OCI-LY3 (cell line): ENCODE measurements at regions not wholly inside any gene's neighbourhood (a gene's known extent, or its start where the extent isn't known, plus 50 kb on each side); places are given as distances from the start of the nearest gene placed in this dataset.
"Not testable (repeated sequence)": the region's sequence is repeated elsewhere in the genome, so short reads cannot be mapped to it uniquely, and the experiment has no call there.

Experiments used
- H2AFZ ChIP-seq: fragments of 200-600, 300-600 bp; shearing (Covaris generic); 2 replicates; pipeline ENCODE4 v1.6.0; 2014; ENCODE audit warnings: antibody characterized with exemption, low read depth, low read length
- H3K27ac ChIP-seq: fragments of 200-600, 300-600 bp; sonication (generic); 2 replicates; pipeline ENCODE4 v1.5.1; 2014; ENCODE audit warnings: mild to moderate bottlenecking, low read length, moderate library complexity, mixed read lengths
- H3K27me3 ChIP-seq: fragments of 200-600, 300-600 bp; sonication (generic); 2 replicates; pipeline ENCODE4 v1.6.1; 2014; ENCODE audit warnings: low read depth, low read length, mixed read lengths
- H3K36me3 ChIP-seq: fragments of 200-600, 300-600 bp; sonication (generic); replicated peaks from 2 replicates; pipeline ENCODE3; 2014; ENCODE audit warnings: low read depth, low read length, mixed read lengths
- H3K4me1 ChIP-seq: fragments of 300-600, 200-600 bp; sonication (generic); 2 replicates; pipeline ENCODE4 v1.6.1; 2014; ENCODE audit warnings: low read length, mixed read lengths
- H3K4me2 ChIP-seq: fragments of 200-600, 300-600 bp; sonication (generic); 2 replicates; pipeline ENCODE4 v1.6.1; 2014; ENCODE audit warnings: low read length, mixed read lengths
- H3K4me3 ChIP-seq: fragments of 300-600, 200-600 bp; sonication (generic); 2 replicates; pipeline ENCODE4 v1.5.1; 2014; ENCODE audit warnings: antibody characterized with exemption, mild to moderate bottlenecking, low read length, moderate library complexity
- H3K79me2 ChIP-seq: fragments of 300-600, 200-600 bp; shearing (Covaris generic); 2 replicates; pipeline ENCODE4 v1.6.1; 2014; ENCODE audit warnings: mild to moderate bottlenecking, low read length, mixed read lengths
- H3K9ac ChIP-seq: fragments of 300-600, 200-600 bp; shearing (Covaris generic); 2 replicates; pipeline ENCODE4 v1.6.0; 2014; ENCODE audit warnings: mild to moderate bottlenecking, low read length, moderate library complexity
- H3K9me3 ChIP-seq: fragments of 200-600, 300-600 bp; shearing (Covaris generic); 2 replicates; pipeline ENCODE4 v1.6.1; 2014; ENCODE audit warnings: low read length, mixed read lengths; ENCODE audit not compliant: insufficient read depth
- H4K20me1 ChIP-seq: fragments of 200-600, 300-600 bp; sonication (generic); 2 replicates; pipeline ENCODE4 v1.6.1; 2016; ENCODE audit warnings: low read length, mixed read lengths; ENCODE audit not compliant: insufficient read depth
- CTCF ChIP-seq: fragments of 200-600, 300-600 bp; sonication (generic); IDR thresholded peaks from 2 replicates; pipeline ENCODE4 v1.5.1; 2014; ENCODE audit warnings: antibody characterized with exemption, low read length, low read depth
- EZH2phosphoT487 ChIP-seq: fragments of 200-600 bp; shearing (Covaris generic); IDR thresholded peaks from 2 replicates; pipeline ENCODE4 v1.6.1; 2018; ENCODE audit warnings: antibody characterized with exemption, mixed run types, low read depth

GRCh38 chr20:29312679-29313078, 1944.8 kb upstream of the DEFB115 start:
- H3K4me2 ChIP-seq, H3K36me3 ChIP-seq, H3K79me2 ChIP-seq, H2AFZ ChIP-seq, H3K9me3 ChIP-seq, H3K27me3 ChIP-seq, H3K4me1 ChIP-seq, H3K4me3 ChIP-seq, H3K27ac ChIP-seq, H3K9ac ChIP-seq, H4K20me1 ChIP-seq: not testable (repeated sequence)

DNA sequence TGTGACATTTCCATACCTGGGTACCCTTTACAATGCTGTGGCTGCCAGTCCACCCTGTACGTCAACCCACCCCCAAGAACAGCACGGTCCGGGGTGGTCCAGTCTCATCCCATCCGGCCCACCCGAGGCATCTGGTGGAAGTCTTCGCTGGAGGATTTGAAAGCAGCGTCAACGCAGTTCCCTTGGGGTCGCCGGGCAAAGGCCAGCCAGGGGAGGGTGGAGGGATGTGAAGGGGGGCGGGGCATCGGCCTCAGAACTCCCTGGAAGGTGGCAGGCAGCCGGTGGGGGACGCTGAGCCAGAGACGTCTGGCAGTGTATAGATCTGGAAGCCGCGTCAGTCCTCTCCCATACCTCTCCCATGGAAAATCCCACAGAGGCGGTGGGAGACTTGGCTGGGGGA, 1944.0 kb upstream of the DEFB115 start:
- Histone ChIP-seq H3K4me2 (no peak overlapping the region), H3K79me2 (no peaks in the 10 kb centered on the region), H4K20me1 (no peaks in the 10 kb centered on the region), H3K27me3 (no peaks in the 10 kb centered on the region), H3K27ac (no peak overlapping the region), H2AFZ (no peak overlapping the region), H3K9ac (no peak overlapping the region), H3K36me3 (no peaks in the 10 kb centered on the region), H3K4me3 (no peak overlapping the region), H3K4me1 (no peaks in the 10 kb centered on the region), H3K9me3 (no peaks in the 10 kb centered on the region)
- TF ChIP-seq EZH2phosphoT487 (no peak), CTCF (no peak)

DNA sequence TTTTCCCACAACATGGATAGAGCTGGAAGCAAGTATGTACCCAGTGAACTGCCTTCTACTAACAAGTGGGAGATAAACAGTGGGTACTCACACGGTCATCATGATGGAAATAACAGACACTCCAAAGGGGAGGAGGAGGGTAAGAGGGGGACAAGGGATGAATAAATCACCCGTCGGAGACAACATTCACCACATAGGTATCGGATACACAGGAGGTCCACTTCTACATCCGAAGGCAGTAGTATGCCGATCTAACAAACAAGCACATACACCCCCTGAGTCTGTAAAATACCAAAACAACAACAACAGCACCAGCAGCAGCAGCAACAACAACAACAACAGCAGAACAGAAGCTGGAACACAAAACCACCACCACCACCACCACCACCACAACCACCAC, 1943.2 kb upstream of the DEFB115 start:
- no peaks in the 10 kb centered on the region for H3K79me2 ChIP-seq
- H2AFZ ChIP-seq, result no peak overlapping the region
- no peaks in the 10 kb centered on the region for H3K36me3 ChIP-seq
- H3K4me2 ChIP-seq, result no peak overlapping the region
- no peaks in the 10 kb centered on the region for H4K20me1 ChIP-seq
- H3K9me3 ChIP-seq, result no peaks in the 10 kb centered on the region
- no peak overlapping the region for H3K4me3 ChIP-seq
- no peak overlapping the region for H3K9ac ChIP-seq
- H3K27ac ChIP-seq, result no peak overlapping the region
- TF ChIP-seq CTCF (no peak), EZH2phosphoT487 (no peak)
- H3K27me3 ChIP-seq, result no peaks in the 10 kb centered on the region
- H3K4me1 ChIP-seq, result no peaks in the 10 kb centered on the region

- H3K27ac ChIP-seq, result no peak overlapping the region
- H4K20me1 ChIP-seq, result no peaks in the 10 kb centered on the region
- H3K9ac ChIP-seq, result no peak overlapping the region
- no peak overlapping the region for H2AFZ ChIP-seq
- H3K4me3 ChIP-seq, result no peak overlapping the region
- no peaks in the 10 kb centered on the region for H3K79me2 ChIP-seq
- no peaks in the 10 kb centered on the region for H3K36me3 ChIP-seq
- H3K4me2 ChIP-seq, result no peak overlapping the region
- H3K27me3 ChIP-seq, result no peaks in the 10 kb centered on the region
- TF ChIP-seq EZH2phosphoT487, result no peak
- TF ChIP-seq CTCF, result no peak
- H3K4me1 ChIP-seq, result no peaks in the 10 kb centered on the region
- no peaks in the 10 kb centered on the region for H3K9me3 ChIP-seq
Observed at GRCh38 chr20:29318871-29319461, 1938.5 kb upstream of the DEFB115 start.

- Histone ChIP-seq H3K9me3 (no peaks in the 10 kb centered on the region), H3K36me3 (no peaks in the 10 kb centered on the region), H3K4me1 (no peaks in the 10 kb centered on the region), H3K9ac (no peak overlapping the region), H3K27ac (no peak overlapping the region), H2AFZ (no peak overlapping the region), H4K20me1 (no peaks in the 10 kb centered on the region), H3K4me3 (no peak overlapping the region), H3K27me3 (no peaks in the 10 kb centered on the region), H3K4me2 (no peak overlapping the region), H3K79me2 (no peaks in the 10 kb centered on the region)
- TF ChIP-seq EZH2phosphoT487, result no peak
- no peak for TF ChIP-seq CTCF
Observed at GRCh38 chr20:29319725-29320124, 1937.7 kb upstream of the DEFB115 start.

DNA sequence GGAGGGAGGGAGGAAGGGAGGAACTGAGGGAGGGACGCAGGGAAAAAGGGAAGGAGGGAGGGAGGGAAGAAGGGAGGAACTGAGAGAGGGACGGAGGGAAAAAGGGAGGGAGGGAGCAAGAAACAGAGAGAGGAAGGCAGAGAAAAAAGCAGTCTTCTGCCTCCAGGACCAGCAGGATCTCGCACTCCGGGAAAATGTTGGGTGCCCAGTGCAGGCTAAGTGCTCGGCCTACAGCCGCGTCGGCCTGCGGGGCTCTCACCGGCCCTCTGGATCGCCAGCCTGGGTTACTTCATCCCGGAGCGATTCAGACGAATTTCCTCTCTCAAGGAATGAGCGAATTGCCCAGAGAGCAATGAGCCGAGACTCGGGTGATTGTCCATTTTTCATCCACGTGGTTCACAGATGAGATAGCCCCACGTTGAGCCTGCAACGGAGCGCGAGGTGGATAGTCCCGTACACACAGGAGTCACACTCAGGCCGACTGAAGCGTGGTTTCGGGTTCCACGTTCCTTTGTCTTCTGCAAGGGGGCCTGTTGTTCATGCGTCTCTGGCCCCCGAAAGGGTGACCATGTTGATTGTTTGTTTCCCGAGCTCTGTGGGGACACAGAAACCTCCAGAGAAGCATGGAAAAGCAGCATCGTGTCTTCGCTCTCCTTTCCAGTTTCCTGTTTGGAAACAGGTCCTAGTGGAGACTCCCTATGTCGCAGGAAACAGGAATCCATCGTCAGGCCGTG, 1937.1 kb upstream of the DEFB115 start:
- H3K36me3 ChIP-seq, H3K27me3 ChIP-seq, H3K9ac ChIP-seq, H3K79me2 ChIP-seq, H3K27ac ChIP-seq, H3K4me3 ChIP-seq, H2AFZ ChIP-seq, H3K9me3 ChIP-seq, H3K4me1 ChIP-seq, H3K4me2 ChIP-seq, H4K20me1 ChIP-seq: not testable (repeated sequence)
